GM12875 (cell line): ENCODE measurements at regions not wholly inside any gene's neighbourhood (a gene's known extent, or its start where the extent isn't known, plus 50 kb on each side); places are given as distances from the start of the nearest gene placed in this dataset.

Experiments
- H3K4me3 ChIP-seq: one replicate; pipeline ENCODE4 v1.5.1; 2011; ENCODE audit warnings: low read depth, low read length, control low read depth
- TF ChIP-seq, protein P1 (sequence below): IDR thresholded peaks from 2 replicates; pipeline ENCODE4 v1.5.1; 2011; ENCODE audit warnings: low read depth, mild to moderate bottlenecking, control low read depth, inconsistent platforms, low read length, moderate library complexity, borderline replicate concordance; ENCODE audit not compliant: insufficient read depth

DNA sequence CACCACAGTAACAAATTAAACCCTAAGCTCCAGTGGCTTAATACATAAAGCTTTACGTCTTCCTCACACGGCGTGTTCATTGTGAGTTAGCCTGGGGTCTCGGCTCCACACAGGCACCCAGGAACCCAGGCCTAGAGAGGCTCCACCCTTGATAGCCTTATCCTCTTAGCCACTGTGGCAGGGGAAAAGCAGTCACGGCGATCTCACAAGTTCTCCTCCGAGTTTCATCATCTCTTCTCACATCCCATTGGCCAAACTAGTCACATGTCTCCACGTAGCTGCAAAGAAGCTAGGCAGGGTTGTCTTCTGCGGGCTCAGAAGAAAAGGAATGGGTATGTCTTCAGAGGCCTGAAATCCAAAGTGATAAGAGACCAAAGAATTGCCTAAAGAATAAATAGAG is 122.3 kb upstream of the GRIK3 start:
- TF ChIP-seq, protein P1, sequence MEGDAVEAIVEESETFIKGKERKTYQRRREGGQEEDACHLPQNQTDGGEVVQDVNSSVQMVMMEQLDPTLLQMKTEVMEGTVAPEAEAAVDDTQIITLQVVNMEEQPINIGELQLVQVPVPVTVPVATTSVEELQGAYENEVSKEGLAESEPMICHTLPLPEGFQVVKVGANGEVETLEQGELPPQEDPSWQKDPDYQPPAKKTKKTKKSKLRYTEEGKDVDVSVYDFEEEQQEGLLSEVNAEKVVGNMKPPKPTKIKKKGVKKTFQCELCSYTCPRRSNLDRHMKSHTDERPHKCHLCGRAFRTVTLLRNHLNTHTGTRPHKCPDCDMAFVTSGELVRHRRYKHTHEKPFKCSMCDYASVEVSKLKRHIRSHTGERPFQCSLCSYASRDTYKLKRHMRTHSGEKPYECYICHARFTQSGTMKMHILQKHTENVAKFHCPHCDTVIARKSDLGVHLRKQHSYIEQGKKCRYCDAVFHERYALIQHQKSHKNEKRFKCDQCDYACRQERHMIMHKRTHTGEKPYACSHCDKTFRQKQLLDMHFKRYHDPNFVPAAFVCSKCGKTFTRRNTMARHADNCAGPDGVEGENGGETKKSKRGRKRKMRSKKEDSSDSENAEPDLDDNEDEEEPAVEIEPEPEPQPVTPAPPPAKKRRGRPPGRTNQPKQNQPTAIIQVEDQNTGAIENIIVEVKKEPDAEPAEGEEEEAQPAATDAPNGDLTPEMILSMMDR: no peak
- no peak overlapping the region for H3K4me3 ChIP-seq

DNA sequence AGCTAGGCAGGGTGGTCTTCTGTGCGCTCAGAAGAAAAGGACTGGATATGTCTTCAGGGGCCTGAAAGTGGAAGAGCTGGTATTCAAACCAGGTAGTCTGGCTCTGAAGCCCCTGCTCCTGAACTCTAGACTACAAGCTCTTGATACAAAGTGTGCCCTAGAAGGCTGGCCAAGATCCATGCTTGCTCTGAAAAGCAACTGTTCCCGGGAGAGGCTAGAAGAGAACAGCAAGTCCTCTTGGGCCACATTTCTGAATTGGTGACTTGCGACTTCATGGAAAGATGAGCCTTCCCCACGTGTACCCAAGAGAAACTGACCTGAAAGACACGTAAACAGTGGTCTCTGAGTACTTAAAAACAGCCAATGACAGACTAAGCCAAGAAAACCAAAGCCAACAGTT is 123.3 kb upstream of the GRIK3 start:
- TF ChIP-seq, protein P1: no peak
- H3K4me3 ChIP-seq: no peak overlapping the region

DNA sequence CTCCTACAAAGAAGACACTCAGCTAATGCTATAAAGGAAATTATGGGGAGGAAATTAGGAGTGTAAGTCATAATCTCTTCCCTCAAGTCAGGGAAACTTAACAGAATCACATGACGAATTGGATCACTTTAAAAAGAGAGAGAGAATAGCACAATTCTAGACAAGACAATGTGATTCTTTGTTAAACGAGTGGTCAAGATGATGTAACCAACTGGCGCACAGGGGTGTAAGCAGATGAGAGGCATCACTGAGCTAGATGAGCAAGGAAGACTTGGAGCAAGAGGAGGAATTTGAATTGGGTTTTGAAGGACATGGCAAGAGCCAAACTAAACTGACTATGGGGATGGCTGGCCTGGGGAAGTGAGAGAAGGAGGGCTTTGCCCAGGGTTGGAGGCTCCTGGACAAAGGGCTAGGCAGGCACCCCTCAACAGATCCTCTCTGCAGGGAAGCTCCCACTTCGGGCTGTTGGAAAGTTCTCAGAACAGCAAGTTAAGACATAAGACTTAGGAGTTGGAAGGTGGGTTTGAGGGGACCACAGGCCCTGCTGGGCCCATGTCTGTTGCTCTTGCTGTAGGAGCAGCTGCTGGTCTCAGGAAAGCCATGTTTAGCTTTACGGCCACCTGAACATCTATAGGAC is 123.9 kb upstream of the GRIK3 start:
- TF ChIP-seq, protein P1: no peak
- no peak overlapping the region for H3K4me3 ChIP-seq

- TF ChIP-seq, protein P1: no peak
- no peak overlapping the region for H3K4me3 ChIP-seq
These were observed 124.8 kb upstream of the GRIK3 start for GRCh38 chr1:37159102-37159501.

DNA sequence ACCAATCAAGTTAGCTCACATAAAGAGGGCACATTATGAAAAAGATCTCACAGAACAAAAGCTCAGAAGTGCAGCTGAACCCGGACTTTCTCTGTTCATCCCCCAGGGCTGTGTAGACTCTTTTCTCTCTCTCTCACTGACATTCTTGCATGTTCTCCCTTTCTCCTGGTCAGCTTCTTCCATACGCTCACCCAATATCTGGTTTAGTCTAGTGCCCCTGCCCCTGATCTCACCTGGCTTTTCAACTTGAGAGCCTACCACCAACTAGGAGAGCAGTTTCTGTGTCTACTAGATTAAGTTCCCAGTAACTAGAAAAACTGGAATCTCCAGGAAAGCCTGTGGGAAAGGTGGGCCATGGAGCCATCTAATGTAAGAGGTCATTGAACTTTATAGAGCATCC is 126.9 kb upstream of the GRIK3 start:
- TF ChIP-seq, protein P1: no peak
- no peak overlapping the region for H3K4me3 ChIP-seq

GRCh38 chr1:37162059-37162458 is 127.7 kb upstream of the GRIK3 start:
- TF ChIP-seq, protein P1: no peak
- no peak overlapping the region for H3K4me3 ChIP-seq

DNA sequence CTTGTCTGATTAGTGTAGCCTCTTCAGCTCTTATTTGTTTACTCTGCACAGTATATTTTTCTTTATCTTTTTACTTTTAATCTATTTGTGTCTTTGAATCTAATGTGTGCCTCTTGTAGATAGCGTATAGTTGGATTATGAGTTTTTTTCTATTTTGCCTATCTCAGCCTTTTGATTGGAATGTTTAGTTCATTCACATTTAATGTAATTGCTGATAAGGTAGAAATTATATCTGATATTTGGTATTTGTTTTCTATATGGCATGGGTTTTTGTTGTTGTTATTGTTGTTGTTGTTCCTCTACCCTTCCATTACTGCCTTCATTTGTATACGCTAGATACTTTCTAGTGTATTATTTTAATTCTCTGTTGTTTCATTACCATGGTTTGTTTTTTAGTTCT is 131.7 kb upstream of the GRIK3 start:
- no peak overlapping the region for H3K4me3 ChIP-seq
- TF ChIP-seq, protein P1: no peak
